GM12878 (cell line): ENCODE measurements at regions not wholly inside any gene's neighbourhood (a gene's known extent, or its start where the extent isn't known, plus 50 kb on each side); places are given as distances from the start of the nearest gene placed in this dataset.

ENCODE experiments used
- ATAC-seq: fragments of 200-7000 bp; cut with Tn5 transposase; 3 replicates; pipeline ENCODE4 v1.9.1; 2020; ENCODE audit warnings: mild to moderate bottlenecking, moderate library complexity
- BruUV-seq: library from RNA; stranded (reverse); fragments of 400-500 nt; replicated peaks from 2 replicates; lab custom pipeline; 2021; lab: Mats Ljungman, UMichigan
- CTCF ChIA-PET: fragments of 300-600 bp; sonication (Branson Sonifier 250); formaldehyde crosslinking; extraction: SDS; loops from one replicate; lab custom pipeline; 2021; ENCODE audit warnings: inconsistent platforms; lab: Yijun Ruan, JAX
- POLR2A ChIA-PET: fragments of 350-600 bp; formaldehyde crosslinking; extraction: SDS; loops from one replicate; lab custom pipeline; 2021; ENCODE audit warnings: inconsistent platforms; lab: Charles Lee
- RAD21 ChIA-PET: fragments of 300-600 bp; sonication (Branson Sonifier 250); formaldehyde crosslinking; loops from one replicate; lab custom pipeline; 2023; ENCODE audit warnings: antibody characterized with exemption; ENCODE audit not compliant: unreplicated experiment; lab: Charles Lee
- SMC1A ChIA-PET: fragments of 300-600 bp; sonication (Branson Sonifier 250); formaldehyde crosslinking; loops from one replicate; lab custom pipeline; 2023; ENCODE audit not compliant: unreplicated experiment, uncharacterized antibody; lab: Charles Lee
- DNase-seq: peaks from one replicate; pipeline ENCODE4 v3.0.0-alpha.2; 2011; ENCODE audit warnings: low read depth, low spot score
- FAIRE-seq: peaks from 3 replicates; lab custom pipeline; 2011; peaks lifted over from hg19 to GRCh38; lab: Jason Lieb, UNC
- H2AFZ ChIP-seq: 2 replicates; pipeline ENCODE4 v1.6.0; 2011; ENCODE audit warnings: low read depth, low read length, control low read depth; ENCODE audit not compliant: control insufficient read depth
- H3K27ac ChIP-seq: 2 replicates; pipeline ENCODE4 v1.5.1; 2011; ENCODE audit warnings: control low read depth; ENCODE audit not compliant: control insufficient read depth, insufficient read depth
- H3K27me3 ChIP-seq, 2 experiments: replicated peaks in 1 of 2; 2 replicates each; pipeline versions ENCODE4 v1.6.0 to v1.6.1; 2011; ENCODE audit warnings: low read length in 1 of 2; ENCODE audit not compliant: control insufficient read depth in 2 of 2, insufficient read depth in 2 of 2
- H3K36me3 ChIP-seq, 2 experiments: 2 replicates each; pipeline ENCODE4 v1.5.1; 2011; ENCODE audit warnings: low read length in 1 of 2; ENCODE audit not compliant: control insufficient read depth in 2 of 2, insufficient read depth in 2 of 2
- H3K4me1 ChIP-seq: 2 replicates; pipeline ENCODE4 v1.6.1; 2011; ENCODE audit warnings: mild to moderate bottlenecking, low read length, moderate library complexity, mixed read lengths; ENCODE audit not compliant: control insufficient read depth, insufficient read depth
- H3K4me2 ChIP-seq: 2 replicates; pipeline ENCODE4 v1.6.0; 2011; ENCODE audit warnings: control low read depth; ENCODE audit not compliant: control insufficient read depth, insufficient read depth
- H3K4me3 ChIP-seq: fragments of 200-600 bp; sonication (generic); 2 replicates; pipeline ENCODE4 v1.5.1; 2016
- H3K79me2 ChIP-seq: 2 replicates; pipeline ENCODE4 v1.6.0; 2011; ENCODE audit warnings: low read length; ENCODE audit not compliant: control insufficient read depth, insufficient read depth
- H3K9ac ChIP-seq: 2 replicates; pipeline ENCODE4 v1.8.0; 2011; ENCODE audit warnings: low read length, control low read depth, mixed read lengths; ENCODE audit not compliant: control insufficient read depth, insufficient read depth
- H3K9me3 ChIP-seq: replicated peaks from 3 replicates; pipeline ENCODE4 v1.5.1; 2011; ENCODE audit warnings: mild to moderate bottlenecking, low read length; ENCODE audit not compliant: control insufficient read depth, insufficient read depth
- H4K20me1 ChIP-seq: 2 replicates; pipeline ENCODE4 v1.6.0; 2011; ENCODE audit not compliant: control insufficient read depth, insufficient read depth
- CHD1 ChIP-seq: IDR thresholded peaks from 2 replicates; pipeline ENCODE4 v1.6.1; 2012; ENCODE audit warnings: low read depth, low read length, improper control_type of control experiment
- EED ChIP-seq: sonication (generic); IDR thresholded peaks from 2 replicates; pipeline ENCODE4 v1.6.1; 2016; ENCODE audit warnings: antibody characterized with exemption, low read depth
- FOS ChIP-seq: IDR thresholded peaks from 3 replicates; pipeline ENCODE4 v1.6.1; 2011; ENCODE audit warnings: borderline replicate concordance; ENCODE audit not compliant: insufficient read length; ENCODE audit errors: extremely low read depth
- HDAC6 ChIP-seq: fragments of 200-600 bp; sonication (generic); IDR thresholded peaks from one replicate; pipeline ENCODE4 v1.8.0; 2017; ENCODE audit warnings: antibody characterized with exemption; ENCODE audit not compliant: unreplicated experiment
- MEF2A ChIP-seq: IDR thresholded peaks from 2 replicates; pipeline ENCODE4 v1.6.1; 2011; ENCODE audit warnings: low read depth, mild to moderate bottlenecking, low read length, moderate library complexity; ENCODE audit not compliant: insufficient read depth
- NFIC ChIP-seq: IDR thresholded peaks from 2 replicates; pipeline ENCODE4 v1.6.1; 2012; ENCODE audit warnings: low read depth, mild to moderate bottlenecking, inconsistent platforms, low read length, moderate library complexity
- SPI1 ChIP-seq: IDR thresholded peaks from 2 replicates; pipeline ENCODE4 v1.6.1; 2011; ENCODE audit warnings: low read depth, mild to moderate bottlenecking, low read length, moderate library complexity, borderline replicate concordance; ENCODE audit not compliant: insufficient read depth
- WGBS: methylation state at CpG from one replicate; pipeline ENCODE4 v1.1.6; 2016; ENCODE audit warnings: low lambda C conversion rate; ENCODE audit not compliant: insufficient replicate concordance, insufficient coverage; ENCODE audit errors: missing lambda C conversion rate; 5-methylcytosine and 5-hydroxymethylcytosine counted together
- in situ Hi-C: fragments of 300-500 bp; cut with MboI; formaldehyde crosslinking; loops from 9 replicates; pipeline ENCODE4 v1.14.3; 2018; ENCODE audit warnings: mixed read lengths
- intact Hi-C: fragments of 100-400 bp; cut with micrococcal nuclease; formaldehyde crosslinking; loops from one replicate; pipeline ENCODE4 v1.14.2; 2022; ENCODE audit not compliant: unreplicated experiment
- TF ChIP-seq, protein P1 (sequence below): fragments of 450-650 bp; IDR thresholded peaks from 2 replicates; pipeline ENCODE4 v1.6.1; 2017; ENCODE audit warnings: low read depth, mild to moderate bottlenecking, moderate library complexity
- TF ChIP-seq, protein P2 (sequence below): fragments of 450-650 bp; IDR thresholded peaks from 2 replicates; pipeline ENCODE4 v1.6.1; 2016; ENCODE audit warnings: mild to moderate bottlenecking, moderate library complexity, borderline replicate concordance

DNA sequence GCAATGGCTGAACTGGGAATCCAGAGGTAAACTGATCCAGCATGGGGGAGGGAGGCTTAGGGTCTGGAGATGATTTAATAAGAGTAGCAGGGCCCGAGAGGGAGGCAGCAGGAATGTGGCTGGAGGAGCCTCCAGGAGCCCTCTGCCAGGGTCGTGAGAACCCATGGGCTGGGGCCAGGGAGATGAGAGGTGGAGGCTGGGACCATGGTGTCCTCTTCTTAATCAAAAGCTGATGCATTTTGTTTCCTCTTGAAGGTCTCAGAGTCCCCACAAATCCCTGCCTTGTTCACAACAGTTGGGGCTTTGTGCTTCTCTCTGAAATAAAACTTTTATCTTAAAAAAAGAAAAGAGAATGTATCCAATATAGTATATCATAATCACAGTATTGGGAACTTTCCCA is 123.7 kb upstream of the ZNF516 start:
- no peak for TF ChIP-seq EED
- no peak for TF ChIP-seq FOS
- TF ChIP-seq, protein P1, sequence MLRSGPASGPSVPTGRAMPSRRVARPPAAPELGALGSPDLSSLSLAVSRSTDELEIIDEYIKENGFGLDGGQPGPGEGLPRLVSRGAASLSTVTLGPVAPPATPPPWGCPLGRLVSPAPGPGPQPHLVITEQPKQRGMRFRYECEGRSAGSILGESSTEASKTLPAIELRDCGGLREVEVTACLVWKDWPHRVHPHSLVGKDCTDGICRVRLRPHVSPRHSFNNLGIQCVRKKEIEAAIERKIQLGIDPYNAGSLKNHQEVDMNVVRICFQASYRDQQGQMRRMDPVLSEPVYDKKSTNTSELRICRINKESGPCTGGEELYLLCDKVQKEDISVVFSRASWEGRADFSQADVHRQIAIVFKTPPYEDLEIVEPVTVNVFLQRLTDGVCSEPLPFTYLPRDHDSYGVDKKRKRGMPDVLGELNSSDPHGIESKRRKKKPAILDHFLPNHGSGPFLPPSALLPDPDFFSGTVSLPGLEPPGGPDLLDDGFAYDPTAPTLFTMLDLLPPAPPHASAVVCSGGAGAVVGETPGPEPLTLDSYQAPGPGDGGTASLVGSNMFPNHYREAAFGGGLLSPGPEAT = no peak
- no peak for TF ChIP-seq CHD1
- TF ChIP-seq MEF2A = no peak
- TF ChIP-seq NFIC = no peak
- TF ChIP-seq, protein P2, sequence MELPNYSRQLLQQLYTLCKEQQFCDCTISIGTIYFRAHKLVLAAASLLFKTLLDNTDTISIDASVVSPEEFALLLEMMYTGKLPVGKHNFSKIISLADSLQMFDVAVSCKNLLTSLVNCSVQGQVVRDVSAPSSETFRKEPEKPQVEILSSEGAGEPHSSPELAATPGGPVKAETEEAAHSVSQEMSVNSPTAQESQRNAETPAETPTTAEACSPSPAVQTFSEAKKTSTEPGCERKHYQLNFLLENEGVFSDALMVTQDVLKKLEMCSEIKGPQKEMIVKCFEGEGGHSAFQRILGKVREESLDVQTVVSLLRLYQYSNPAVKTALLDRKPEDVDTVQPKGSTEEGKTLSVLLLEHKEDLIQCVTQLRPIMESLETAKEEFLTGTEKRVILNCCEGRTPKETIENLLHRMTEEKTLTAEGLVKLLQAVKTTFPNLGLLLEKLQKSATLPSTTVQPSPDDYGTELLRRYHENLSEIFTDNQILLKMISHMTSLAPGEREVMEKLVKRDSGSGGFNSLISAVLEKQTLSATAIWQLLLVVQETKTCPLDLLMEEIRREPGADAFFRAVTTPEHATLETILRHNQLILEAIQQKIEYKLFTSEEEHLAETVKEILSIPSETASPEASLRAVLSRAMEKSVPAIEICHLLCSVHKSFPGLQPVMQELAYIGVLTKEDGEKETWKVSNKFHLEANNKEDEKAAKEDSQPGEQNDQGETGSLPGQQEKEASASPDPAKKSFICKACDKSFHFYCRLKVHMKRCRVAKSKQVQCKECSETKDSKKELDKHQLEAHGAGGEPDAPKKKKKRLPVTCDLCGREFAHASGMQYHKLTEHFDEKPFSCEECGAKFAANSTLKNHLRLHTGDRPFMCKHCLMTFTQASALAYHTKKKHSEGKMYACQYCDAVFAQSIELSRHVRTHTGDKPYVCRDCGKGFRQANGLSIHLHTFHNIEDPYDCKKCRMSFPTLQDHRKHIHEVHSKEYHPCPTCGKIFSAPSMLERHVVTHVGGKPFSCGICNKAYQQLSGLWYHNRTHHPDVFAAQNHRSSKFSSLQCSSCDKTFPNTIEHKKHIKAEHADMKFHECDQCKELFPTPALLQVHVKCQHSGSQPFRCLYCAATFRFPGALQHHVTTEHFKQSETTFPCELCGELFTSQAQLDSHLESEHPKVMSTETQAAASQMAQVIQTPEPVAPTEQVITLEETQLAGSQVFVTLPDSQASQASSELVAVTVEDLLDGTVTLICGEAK = no peak
- no peak for TF ChIP-seq SPI1
- TF ChIP-seq HDAC6 = no peak
- TF ChIP-seq, all 136 proteins: peak for 0
- no peaks in the 10 kb centered on the region for H3K36me3 ChIP-seq
- H3K4me3 ChIP-seq = no peak overlapping the region
- RAD21 ChIA-PET = no interaction called here
- BruUV-seq = no TSS peak
- in situ Hi-C loops = no loop called here
- peaks cover 3% of the 10 kb centered on the region; the same call in 1 of the 2 replicates for H3K4me1 ChIP-seq
- H3K9me3 ChIP-seq = no peaks in the 10 kb centered on the region
- no peak for ATAC-seq
- CTCF ChIA-PET = interaction anchor here (3.5 kb wide), 1 partner anchor 219 kb away, joined by 53 read pairs; no protein-coding TSS in a partner anchor
- intact Hi-C loops = no loop called here
- POLR2A ChIA-PET = no interaction called here
- H3K79me2 ChIP-seq = no peaks in the 10 kb centered on the region
- H3K27ac ChIP-seq = no peak overlapping the region
- no peak for DNase-seq
- SMC1A ChIA-PET = no interaction called here
- H4K20me1 ChIP-seq = no peaks in the 10 kb centered on the region
- H3K4me2 ChIP-seq = no peak overlapping the region
- H3K9ac ChIP-seq = no peak overlapping the region
- peaks cover 0 to 4% of the 10 kb centered on the region in 2 experiments; a peak in 1 of 4 replicates for H3K27me3 ChIP-seq
- WGBS = 0% methylated on average over 2 of the region's 2 CpGs
- H2AFZ ChIP-seq = no peak overlapping the region
- no peak for FAIRE-seq
